B cell (primary cell): ENCODE measurements at regions not wholly inside any gene's neighbourhood (a gene's known extent, or its start where the extent isn't known, plus 50 kb on each side); places are given as distances from the start of the nearest gene placed in this dataset.

ENCODE experiments used
- ATAC-seq: fragments of 200-7000 bp; cut with Tn5 transposase; one replicate; pipeline ENCODE4 v1.10.0; 2021; ENCODE audit warnings: low read depth, mild to moderate bottlenecking, moderate number of reproducible peaks, moderate library complexity
- CTCF ChIA-PET: fragments of 350-600 bp; sonication (Branson Sonifier 250); formaldehyde crosslinking; loops from one replicate; lab custom pipeline; 2021; ENCODE audit warnings: antibody characterized with exemption, inconsistent platforms; lab: Charles Lee
- POLR2A ChIA-PET: fragments of 350-600 bp; sonication (Branson Sonifier 250); formaldehyde crosslinking; loops from one replicate; lab custom pipeline; 2021; ENCODE audit warnings: antibody characterized with exemption; lab: Charles Lee
- DNase-seq: peaks from one replicate; pipeline ENCODE4 v3.0.0; 2013
- H2AFZ ChIP-seq: 2 replicates; pipeline ENCODE4 v1.6.1; 2012; ENCODE audit warnings: mild to moderate bottlenecking, low read depth, low read length; ENCODE audit not compliant: insufficient read depth, poor library complexity, severe bottlenecking
- H3K27ac ChIP-seq, 2 donors: 1 replicate in 1 of 2; 2 replicates in 1 of 2; pipeline ENCODE4 v1.5.1; 2012 to 2013; ENCODE audit warnings: low read length in 2 of 2, mild to moderate bottlenecking in 2 of 2, moderate library complexity in 1 of 2
- H3K27me3 ChIP-seq, 4 experiments: fragments of 200-600 bp in 1 of 4; sonication (generic) in 1 of 4; replicated peaks in 1 of 4; 1 replicate in 2 of 4; 2 replicates in 2 of 4; pipeline versions ENCODE4 v1.6.1 to v1.7.0; 2013 to 2016; ENCODE audit warnings: low read length in 3 of 4, mild to moderate bottlenecking in 2 of 4, mixed read lengths in 1 of 4, moderate library complexity in 1 of 4; ENCODE audit not compliant: insufficient read depth in 4 of 4, control insufficient read depth in 3 of 4; ENCODE audit errors: control extremely low read depth in 1 of 4
- H3K36me3 ChIP-seq, 2 experiments: replicated peaks in 1 of 2; 1 replicate in 1 of 2; 2 replicates in 1 of 2; pipeline versions ENCODE4 v1.6.1 to v1.7.1; 2013; ENCODE audit warnings: low read length in 1 of 2; ENCODE audit not compliant: insufficient read depth in 2 of 2, control insufficient read depth in 1 of 2; ENCODE audit errors: control extremely low read depth in 1 of 2, extremely low read depth in 1 of 2
- H3K4me1 ChIP-seq, 2 donors: fragments of 200-600 bp in 1 of 2; sonication (generic) in 1 of 2; 1 replicate in 1 of 2; 2 replicates in 1 of 2; pipeline versions ENCODE4 v1.5.1 to v1.6.1; 2013 to 2017; ENCODE audit warnings: low read length in 2 of 2; ENCODE audit not compliant: control insufficient read depth in 2 of 2, insufficient read depth in 2 of 2
- H3K4me2 ChIP-seq: replicated peaks from 2 replicates; pipeline ENCODE3; 2012; ENCODE audit warnings: mild to moderate bottlenecking, low read depth, low read length; ENCODE audit not compliant: poor library complexity, severe bottlenecking
- H3K4me3 ChIP-seq, 5 experiments: fragments of 200-600 bp in 1 of 5; sonication (generic) in 1 of 5; 1 replicate in 3 of 5; 2 replicates in 2 of 5; pipeline versions ENCODE4 v1.5.1 to v1.7.0; 2011 to 2016; ENCODE audit warnings: low read length in 4 of 5, mild to moderate bottlenecking in 4 of 5, low read depth in 2 of 5, control low read depth in 1 of 5, moderate library complexity in 1 of 5; ENCODE audit not compliant: insufficient read depth in 1 of 5; ENCODE audit errors: control extremely low read depth in 1 of 5, extremely low read depth in 1 of 5
- H3K79me2 ChIP-seq: fragments of 200-600 bp; sonication (generic); one replicate; pipeline ENCODE4 v1.6.0; 2016; ENCODE audit warnings: low read length; ENCODE audit not compliant: control insufficient read depth, insufficient read depth
- H3K9ac ChIP-seq: fragments of 200-600 bp; sonication (generic); 2 replicates; pipeline ENCODE4 v1.6.1; 2017; ENCODE audit warnings: mild to moderate bottlenecking, low read length, moderate library complexity
- H3K9me3 ChIP-seq, 3 donors: one replicate each; pipeline versions ENCODE4 v1.6.1 to v1.7.1; 2013; ENCODE audit warnings: low read length in 2 of 3; ENCODE audit not compliant: control insufficient read depth in 2 of 3, insufficient read depth in 1 of 3; ENCODE audit errors: control extremely low read depth in 1 of 3
- H4K20me1 ChIP-seq: 2 replicates; pipeline ENCODE4 v1.6.0; 2012; ENCODE audit warnings: mild to moderate bottlenecking, low read length; ENCODE audit not compliant: insufficient read depth, control insufficient read depth, poor library complexity, severe bottlenecking
- H3K27ac Mint-ChIP-seq: one replicate; pipeline ENCODE4 v1.8.0; 2021; ENCODE audit warnings: mixed read lengths
- H3K27me3 Mint-ChIP-seq: one replicate; pipeline ENCODE4 v1.8.0; 2021; ENCODE audit warnings: mixed read lengths
- H3K4me1 Mint-ChIP-seq: one replicate; pipeline ENCODE4 v1.8.0; 2021; ENCODE audit warnings: mixed read lengths
- H3K4me3 Mint-ChIP-seq: one replicate; pipeline ENCODE4 v1.8.0; 2021; ENCODE audit warnings: mixed read lengths
- H3K9me3 Mint-ChIP-seq: one replicate; pipeline ENCODE4 v1.8.0; 2022; ENCODE audit warnings: mixed read lengths; ENCODE audit not compliant: insufficient read depth
- CTCF ChIP-seq: fragments of 200-600 bp; IDR thresholded peaks from one replicate; pipeline ENCODE4 v1.8.0; 2022; ENCODE audit warnings: antibody characterized with exemption, mild to moderate bottlenecking
- EZH2 ChIP-seq: IDR thresholded peaks from 2 replicates; pipeline ENCODE4 v1.6.1; 2012; ENCODE audit warnings: borderline replicate concordance, low read depth, mild to moderate bottlenecking, moderate library complexity, low read length; ENCODE audit not compliant: insufficient read depth, poor library complexity, severe bottlenecking
- WGBS: methylation state at CpG from one replicate; pipeline ENCODE4 v1.1.5; 2013; ENCODE audit warnings: missing lambda C conversion rate; ENCODE audit not compliant: insufficient coverage; 5-methylcytosine and 5-hydroxymethylcytosine counted together
- intact Hi-C: fragments of 100-400 bp; cut with micrococcal nuclease; formaldehyde crosslinking; loops from one replicate; pipeline ENCODE4 v1.10.0; 2022

- H3K9me3 ChIP-seq: peaks cover 0 to 8% (median 0%) of the 10 kb centered on the region in 3 donors
- 98% methylated on average over 13 of the region's 16 CpGs for WGBS
- H3K79me2 ChIP-seq: no peaks in the 10 kb centered on the region
- no peaks in the 10 kb centered on the region for H3K27me3 ChIP-seq
- no peaks in the 10 kb centered on the region for H3K36me3 ChIP-seq
- no peak overlapping the region for H3K4me3 ChIP-seq
- DNase-seq (no peak), ATAC-seq (no peak)
- Mint-ChIP-seq H3K4me3 (no peak overlapping the region), H3K27ac (no peak overlapping the region), H3K27me3 (no peaks in the 10 kb centered on the region), H3K9me3 (no peaks in the 10 kb centered on the region), H3K4me1 (no peaks in the 10 kb centered on the region)
- TF ChIP-seq EZH2 (no peak), CTCF (no peak)
- H3K4me1 ChIP-seq: no peaks in the 10 kb centered on the region
- H4K20me1 ChIP-seq: no peaks in the 10 kb centered on the region
- H3K9ac ChIP-seq: no peak overlapping the region
- CTCF ChIA-PET: no interaction called here
- H3K4me2 ChIP-seq: no peak overlapping the region
- intact Hi-C loops: no loop called here
- POLR2A ChIA-PET: no interaction called here
- H2AFZ ChIP-seq: no peak overlapping the region
- no peak overlapping the region for H3K27ac ChIP-seq
These were observed 1563.7 kb downstream of the NCAM2 start for GRCh38 chr21:22561946-22562345.

- intact Hi-C loops: no loop called here
- CTCF ChIA-PET: no interaction called here
- POLR2A ChIA-PET: no interaction called here
- no peak overlapping the region for H3K9ac ChIP-seq
- ATAC-seq (no peak), DNase-seq (no peak)
- no peak overlapping the region for H3K27ac Mint-ChIP-seq
- no peaks in the 10 kb centered on the region for H3K36me3 ChIP-seq
- no peaks in the 10 kb centered on the region for H3K27me3 Mint-ChIP-seq
- H3K4me3 Mint-ChIP-seq: no peak overlapping the region
- H3K27ac ChIP-seq: no peak overlapping the region
- H3K4me1 Mint-ChIP-seq: no peaks in the 10 kb centered on the region
- no CpG with 5 or more reads among the region's 1 CpG for WGBS
- H3K4me3 ChIP-seq: no peak overlapping the region
- H3K79me2 ChIP-seq: no peaks in the 10 kb centered on the region
- no peak overlapping the region for H2AFZ ChIP-seq
- H4K20me1 ChIP-seq: no peaks in the 10 kb centered on the region
- H3K9me3 ChIP-seq: no peaks in the 10 kb centered on the region
- H3K4me2 ChIP-seq: no peak overlapping the region
- TF ChIP-seq EZH2: no peak
- no peak for TF ChIP-seq CTCF
- no peaks in the 10 kb centered on the region for H3K27me3 ChIP-seq
- H3K4me1 ChIP-seq: no peaks in the 10 kb centered on the region
- no peaks in the 10 kb centered on the region for H3K9me3 Mint-ChIP-seq
These were observed 1575.6 kb downstream of the NCAM2 start for GRCh38 chr21:22573834-22574233.
